ENCODE measurements at regions not wholly inside any gene's neighbourhood (a gene's known extent, or its start where the extent isn't known, plus 50 kb on each side); places are given as distances from the start of the nearest gene placed in this dataset.

DNA sequence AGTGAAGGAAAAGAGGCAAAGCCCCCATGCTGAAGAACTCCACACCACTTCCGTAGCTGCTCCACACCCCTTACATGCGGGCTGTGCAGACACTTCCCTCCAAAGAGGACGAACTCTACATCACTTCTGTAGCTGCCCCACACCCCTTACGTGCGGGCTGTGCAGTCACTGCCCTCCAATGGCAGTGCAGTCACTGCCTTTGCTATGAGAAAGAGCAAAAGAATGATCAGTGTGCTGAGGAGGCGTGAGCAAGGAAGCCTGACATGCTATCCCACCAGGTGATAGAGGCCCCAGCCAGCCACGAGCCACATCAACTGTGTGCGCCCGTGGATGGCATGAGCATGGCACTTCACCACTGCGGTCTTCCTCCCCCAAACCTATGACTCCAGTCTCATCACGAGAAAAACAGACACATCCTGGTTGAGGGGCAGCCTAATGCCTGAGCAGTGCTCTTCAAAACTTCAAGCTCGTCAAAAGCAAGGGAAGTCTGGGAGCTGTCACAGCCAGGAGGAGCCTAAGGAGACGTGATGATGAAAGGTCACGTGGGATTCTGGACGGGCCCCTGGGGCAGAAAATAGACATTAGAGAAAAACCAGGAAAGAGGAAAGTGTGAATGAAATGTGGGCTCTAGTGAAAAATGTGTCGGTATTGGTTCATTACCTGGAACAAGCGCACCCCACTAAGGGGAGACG lies 60.8 kb upstream of the C14orf180 start:
- no peak for TF ChIP-seq ELF4 (IDR thresholded peaks at IDR 0.05)
- no peak for TF ChIP-seq FOXM1 (IDR thresholded peaks at IDR 0.05; ENCODE audit: borderline replicate concordance)
- TF ChIP-seq FOXK2 (IDR thresholded peaks at IDR 0.05) = no peak
- no peak for TF ChIP-seq BHLHE40 (IDR thresholded peaks at IDR 0.05; ENCODE audit: borderline replicate concordance)
- no peak for TF ChIP-seq ARNT (IDR thresholded peaks at IDR 0.05)
- TF ChIP-seq SP1 (IDR thresholded peaks at IDR 0.05) = no peak

Data from HEK293T (cell line).